Lower leg skin (tissue), 3 donors: ENCODE measurements at regions not wholly inside any gene's neighbourhood (a gene's known extent, or its start where the extent isn't known, plus 50 kb on each side); places are given as distances from the start of the nearest gene placed in this dataset.

Source experiments
- CTCF ChIP-seq, 3 donors: fragments of 450-650 bp; IDR thresholded peaks; one replicate each; pipeline ENCODE4 v1.5.1; 2016; ENCODE audit warnings: antibody characterized with exemption in 3 of 3, mild to moderate bottlenecking in 3 of 3, moderate library complexity in 2 of 3
- POLR2A ChIP-seq, 2 donors: fragments of 450-650 bp; IDR thresholded peaks; one replicate each; pipeline ENCODE4 v1.6.1; 2016 to 2017; ENCODE audit warnings: antibody characterized with exemption in 2 of 2, mild to moderate bottlenecking in 1 of 2, moderate library complexity in 1 of 2

DNA sequence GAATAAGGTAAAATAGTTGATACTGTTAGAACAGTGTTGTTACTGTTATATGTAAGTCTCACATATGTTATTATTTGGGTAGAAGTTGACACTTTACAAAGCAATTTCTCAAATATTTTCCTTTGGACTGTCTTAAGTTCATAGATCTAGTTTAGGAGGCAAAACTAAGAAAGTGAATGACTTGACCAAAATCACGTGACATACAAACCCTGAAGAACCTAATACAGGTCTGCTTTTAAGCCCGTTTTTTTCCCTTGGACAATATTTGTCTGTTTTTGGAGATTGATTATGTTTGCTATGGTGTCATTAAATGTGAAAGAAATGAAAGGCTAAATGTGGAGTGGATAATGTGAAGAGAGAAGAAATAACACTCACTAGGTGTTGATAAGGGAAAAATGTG, 644.9 kb upstream of the PITX2 start:
- TF ChIP-seq CTCF (IDR thresholded peaks at IDR 0.05), result no peak
- no peak for TF ChIP-seq POLR2A (IDR thresholded peaks at IDR 0.05)
